ENCODE measurements at regions not wholly inside any gene's neighbourhood (a gene's known extent, or its start where the extent isn't known, plus 50 kb on each side); places are given as distances from the start of the nearest gene placed in this dataset.
"Not testable (repeated sequence)": the region's sequence is repeated elsewhere in the genome, so short reads cannot be mapped to it uniquely, and the experiment has no call there.

DNA sequence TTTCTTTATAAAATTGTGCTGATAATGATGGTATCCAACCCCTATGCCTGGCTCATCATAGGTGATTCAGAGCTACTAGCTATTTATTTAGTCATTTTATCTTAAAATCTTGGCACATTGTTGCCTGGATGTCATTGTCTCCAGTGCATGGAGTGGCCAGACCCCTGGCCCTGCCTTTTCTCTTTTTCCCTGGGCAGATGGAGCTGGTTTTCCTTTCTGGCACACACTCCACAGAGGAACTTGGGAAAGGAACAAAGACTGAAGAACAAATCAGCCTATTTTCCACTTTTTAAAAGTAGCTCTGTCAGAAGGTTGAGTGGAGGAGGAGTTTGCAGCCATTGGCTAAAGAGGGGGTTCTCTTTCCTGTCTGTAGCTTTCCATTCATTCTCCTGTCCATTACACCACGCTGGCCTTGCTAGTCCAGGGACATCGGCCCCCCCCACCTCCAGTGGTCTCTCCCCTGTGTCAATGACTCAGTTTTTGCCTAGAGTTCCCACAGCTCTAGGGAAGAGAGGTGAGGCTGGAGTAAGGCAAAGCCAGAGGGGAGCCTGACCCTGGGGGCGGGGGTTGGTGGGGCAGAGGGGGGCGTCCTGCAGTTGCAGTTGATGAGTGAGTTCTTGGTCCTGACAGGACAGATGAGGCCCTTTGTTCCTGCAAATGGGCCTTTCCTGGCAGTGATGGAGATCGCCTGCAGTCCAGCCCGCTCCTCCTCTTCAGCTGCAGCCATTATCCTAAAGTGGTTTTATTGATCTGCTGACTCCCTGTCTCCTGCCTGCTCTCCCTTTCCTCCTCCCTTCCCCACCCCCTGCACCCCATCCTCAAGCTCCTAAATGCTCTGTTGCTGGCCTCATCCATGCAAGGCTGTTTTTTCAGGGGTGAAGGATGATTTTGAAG lies 774.5 kb downstream of the DHX35 start:
- DNase-seq = no peak

DNA sequence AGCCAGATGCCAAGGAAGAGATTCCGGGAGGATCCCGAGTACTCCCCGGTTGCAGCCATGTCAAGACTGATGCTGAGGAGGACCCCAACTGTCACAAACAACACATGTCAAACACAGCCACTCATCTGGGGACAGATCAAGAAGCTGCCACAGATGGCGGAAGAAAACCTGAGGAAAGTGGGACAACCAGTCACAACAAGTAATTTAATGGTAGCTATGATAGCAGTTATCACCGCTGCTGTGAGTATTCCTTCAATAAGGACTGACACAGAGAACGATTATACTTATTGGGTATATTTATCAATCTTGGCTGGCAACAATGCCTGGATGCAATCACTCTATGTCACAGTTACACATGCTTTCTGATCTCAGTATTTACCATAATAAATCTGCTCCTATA lies 763.4 kb downstream of the DHX35 start:
- DNase-seq = not testable (repeated sequence)

DNA sequence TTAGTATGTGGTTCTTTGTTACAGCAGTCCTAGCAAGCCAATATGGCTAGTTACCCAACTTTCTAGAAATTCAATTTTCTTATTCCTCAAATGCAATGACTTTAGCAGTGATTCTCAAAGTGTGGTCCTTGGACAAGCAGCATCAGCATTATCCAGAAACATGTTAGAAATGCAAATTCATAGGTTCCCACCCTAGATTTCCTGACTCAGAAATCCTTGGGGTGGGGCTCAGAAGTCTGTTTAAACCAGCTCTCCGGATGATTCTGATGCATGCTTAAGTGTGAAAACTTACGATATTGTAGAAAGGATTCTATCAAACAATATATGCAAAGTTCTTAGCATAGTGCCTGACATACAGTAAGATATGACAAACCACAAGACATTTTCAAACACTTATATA lies 757.1 kb downstream of the DHX35 start:
- DNase-seq = no peak

DNA sequence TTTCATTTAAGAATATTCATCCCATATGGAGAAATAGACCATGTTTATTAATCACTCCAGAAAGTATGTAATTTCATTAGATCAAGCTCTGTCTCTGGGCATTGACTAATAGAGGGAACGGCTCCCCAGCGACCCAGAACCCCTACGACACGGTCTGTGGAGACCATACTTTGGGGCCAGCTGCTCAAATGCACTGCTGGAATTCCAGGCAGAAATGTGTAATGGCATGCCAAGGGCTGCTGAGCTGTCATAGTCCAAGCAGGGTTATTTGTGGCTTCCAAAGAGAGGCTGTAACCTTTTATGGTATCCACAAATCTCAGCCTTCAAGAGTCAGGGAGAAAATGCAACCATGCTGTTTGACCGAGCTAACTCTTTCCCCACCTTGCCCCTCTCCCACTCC lies 755.8 kb downstream of the DHX35 start:
- DNase-seq = no peak

DNA sequence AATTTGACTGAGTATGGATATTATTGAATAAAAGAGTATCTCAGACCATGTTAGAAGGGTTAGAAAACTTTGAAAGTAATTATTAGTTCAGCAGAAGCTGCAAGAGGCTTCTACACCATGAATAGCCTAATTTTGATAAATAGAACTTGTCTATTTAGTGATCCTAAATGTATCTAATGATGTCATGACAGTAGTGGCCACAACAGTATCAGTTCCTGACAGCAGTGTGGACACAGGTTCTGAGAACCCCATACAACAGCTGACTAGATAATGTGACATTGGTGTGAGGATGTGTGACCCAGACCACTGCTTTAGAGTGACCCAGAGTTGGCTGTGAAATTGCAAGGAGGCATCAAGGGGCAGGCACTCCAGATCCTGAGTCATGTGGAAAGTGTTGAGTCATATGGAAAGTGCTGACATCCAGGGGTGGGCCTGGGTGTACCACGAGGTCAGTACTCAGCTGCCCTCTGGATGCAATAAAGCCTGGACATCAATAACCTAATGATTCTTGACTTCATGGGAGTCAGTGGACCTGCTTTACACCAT lies 754.7 kb downstream of the DHX35 start:
- no peak for DNase-seq

DNA sequence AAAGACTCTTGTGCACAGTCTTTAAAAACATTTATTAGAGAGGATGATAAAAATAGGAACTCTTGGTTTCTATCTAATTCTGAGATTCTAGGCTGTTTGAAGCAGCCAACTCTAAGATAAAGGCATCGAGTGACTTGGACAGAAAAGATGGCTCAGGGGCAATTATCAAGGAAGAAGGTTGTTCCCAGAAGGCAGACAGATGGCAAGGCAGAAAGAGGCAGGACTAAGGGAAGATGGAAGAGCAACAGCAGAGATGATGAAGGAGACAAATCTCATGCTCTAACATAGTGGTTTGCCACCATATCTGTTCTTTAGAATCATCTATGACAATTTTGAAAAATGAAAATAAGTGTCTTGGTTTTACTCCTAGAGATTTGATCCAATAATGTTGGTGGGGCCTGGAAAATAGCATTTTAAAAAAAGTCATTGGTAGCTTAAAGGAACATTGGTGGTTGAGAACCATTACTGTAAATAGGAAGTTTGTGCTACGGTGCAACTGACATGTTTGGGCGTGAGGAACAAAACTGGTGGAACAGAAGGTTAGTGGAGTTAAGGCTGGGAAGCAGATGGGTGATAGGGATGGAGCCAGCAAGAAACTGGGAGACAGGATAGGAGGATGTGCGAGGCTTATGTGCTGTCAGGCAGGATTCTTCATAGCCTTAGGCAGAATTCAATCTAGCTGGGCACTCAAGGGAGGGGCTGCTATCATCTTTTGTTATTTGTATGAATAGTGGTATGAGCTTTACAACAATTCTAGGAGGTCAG lies 751.1 kb downstream of the DHX35 start:
- DNase-seq = peak in 1 of 2 experiments; percentile 19

DNA sequence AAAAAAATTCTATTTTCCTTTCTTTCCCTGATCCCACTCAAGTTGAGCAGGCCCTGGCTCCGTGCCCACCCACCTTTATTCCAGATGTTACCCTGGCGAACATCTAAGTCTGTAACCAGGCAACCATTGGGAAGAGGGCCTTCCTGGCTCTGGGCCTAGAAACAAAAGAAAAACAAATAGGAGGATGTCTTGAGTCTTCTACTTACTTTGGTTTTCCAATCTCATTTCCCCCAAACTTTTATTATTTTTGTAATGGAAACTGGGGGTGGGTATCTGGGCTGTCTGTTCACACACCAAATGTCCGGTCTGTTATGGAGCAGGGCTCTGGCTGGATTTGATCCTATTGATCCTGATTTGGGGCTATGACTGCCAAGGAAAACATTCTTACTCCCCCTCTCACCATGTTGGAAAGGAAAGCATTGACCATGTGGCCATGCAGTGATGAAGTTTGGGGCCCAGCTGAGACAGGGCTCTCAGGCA lies 744.1 kb downstream of the DHX35 start:
- no peak for DNase-seq

DNA sequence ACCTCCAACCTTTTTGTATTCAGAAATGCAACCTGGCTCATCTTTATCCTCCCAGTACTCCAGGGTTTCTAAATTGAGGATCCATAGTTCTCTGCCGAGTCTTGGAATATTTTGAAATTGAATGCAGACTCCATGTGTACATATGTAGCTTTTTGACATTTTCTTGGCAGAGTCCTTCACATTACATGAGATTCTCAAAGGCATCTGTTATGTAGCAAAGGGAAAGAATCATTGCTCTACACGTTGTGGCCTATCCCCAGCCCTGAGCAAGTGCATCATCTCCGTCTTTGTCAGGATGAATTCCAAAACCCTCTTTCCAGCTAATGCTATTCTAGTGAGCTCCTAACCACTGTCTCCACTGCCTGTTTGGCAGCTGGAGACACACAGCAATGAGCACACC lies 742.9 kb downstream of the DHX35 start:
- DNase-seq = peak; percentile 4 to 39

DNA sequence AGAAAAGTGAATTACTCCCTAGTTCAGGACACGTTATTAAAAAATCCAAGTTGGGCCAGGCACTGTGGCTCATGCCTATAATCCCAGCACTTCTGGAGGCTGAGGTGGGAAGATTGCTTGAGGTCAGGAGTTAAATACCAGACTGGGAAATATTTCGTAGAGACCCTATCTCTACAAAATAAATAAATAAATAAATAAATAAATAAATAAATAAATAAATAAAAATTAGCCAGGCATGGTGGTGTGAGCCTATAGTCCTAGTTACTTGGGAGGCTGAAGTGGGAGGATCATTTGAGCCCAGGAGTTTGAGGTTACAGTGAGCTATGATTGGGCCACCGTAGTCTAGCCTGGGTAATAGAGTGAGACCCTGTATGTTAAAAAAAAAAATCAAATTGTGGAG lies 741.2 kb downstream of the DHX35 start:
- not testable (repeated sequence) for DNase-seq

DNA sequence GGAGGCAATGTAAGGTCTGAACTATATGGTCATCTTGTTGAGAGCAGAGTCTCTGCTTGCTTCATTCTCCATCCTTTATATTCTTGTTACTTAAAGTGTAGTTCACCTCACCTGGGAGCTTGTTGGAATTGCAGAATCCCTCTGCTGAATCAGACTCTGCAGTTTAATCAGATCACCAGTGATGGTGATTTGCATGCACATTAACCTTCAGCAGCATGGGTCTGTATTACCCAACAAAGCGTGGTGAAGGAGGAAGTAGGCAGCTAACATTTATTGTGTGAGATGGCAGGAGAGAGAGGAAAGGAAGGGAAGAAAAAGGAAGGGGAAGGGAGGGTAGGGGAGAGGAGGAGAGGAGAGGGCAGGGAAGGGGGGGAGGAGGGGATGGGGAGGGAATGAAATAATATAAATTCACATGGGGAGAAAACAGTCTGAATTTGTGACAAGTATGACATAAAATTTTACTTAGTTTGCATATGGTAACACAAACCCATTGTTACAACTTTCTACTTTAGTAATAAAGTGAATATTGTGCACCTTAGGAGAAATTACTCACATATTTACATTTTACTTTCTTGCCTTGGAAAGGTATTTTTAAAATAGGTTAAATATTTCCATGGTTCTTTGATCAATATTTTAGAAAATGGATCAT lies 740.7 kb downstream of the DHX35 start:
- no peak for DNase-seq

DNA sequence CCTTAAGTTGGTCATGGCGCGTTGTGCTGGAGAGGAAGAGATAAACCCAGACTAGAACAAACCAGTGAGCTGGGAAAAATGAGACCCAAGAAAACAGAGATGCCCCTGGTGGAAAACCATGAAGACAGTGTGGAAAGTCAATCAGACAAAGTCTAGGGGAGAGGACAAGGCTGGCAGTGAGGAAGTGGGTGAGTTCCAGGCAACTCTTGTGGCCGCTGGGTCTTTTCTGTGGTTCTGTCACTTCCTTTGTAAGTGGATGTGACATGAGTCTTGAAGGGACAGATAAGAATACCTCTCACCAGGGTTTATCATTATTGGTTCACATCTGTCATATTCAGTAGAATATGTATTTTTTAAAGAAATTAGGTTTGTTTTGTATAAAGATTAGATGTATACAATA lies 738.4 kb downstream of the DHX35 start:
- DNase-seq = no peak

DNA sequence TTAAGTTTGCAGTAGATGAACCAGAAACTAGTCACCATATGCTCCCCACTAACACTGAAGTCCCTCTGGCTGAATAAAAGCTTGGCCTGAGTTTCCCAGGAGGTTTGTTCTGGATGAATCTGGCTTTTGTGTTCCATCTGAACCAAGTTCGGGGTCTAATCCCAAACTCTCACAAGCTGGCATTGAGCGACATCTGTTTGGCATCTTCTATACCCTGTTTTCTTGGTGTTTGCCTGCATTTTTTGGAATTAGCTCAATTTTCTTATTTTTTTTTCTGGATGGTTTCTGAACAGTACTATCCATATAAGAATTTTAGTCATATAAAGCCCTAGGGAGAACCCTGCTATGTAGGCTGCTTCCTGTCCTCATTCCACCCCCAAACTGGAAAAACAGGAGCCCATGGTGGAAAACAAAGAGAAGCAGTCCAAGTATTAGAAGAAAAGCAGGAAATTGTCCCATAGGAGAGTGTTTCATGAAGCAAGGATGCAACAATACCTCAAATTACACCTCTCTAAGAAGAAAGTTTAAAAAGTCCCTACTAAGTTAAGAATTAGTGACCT lies 737.1 kb downstream of the DHX35 start:
- no peak for DNase-seq

DNA sequence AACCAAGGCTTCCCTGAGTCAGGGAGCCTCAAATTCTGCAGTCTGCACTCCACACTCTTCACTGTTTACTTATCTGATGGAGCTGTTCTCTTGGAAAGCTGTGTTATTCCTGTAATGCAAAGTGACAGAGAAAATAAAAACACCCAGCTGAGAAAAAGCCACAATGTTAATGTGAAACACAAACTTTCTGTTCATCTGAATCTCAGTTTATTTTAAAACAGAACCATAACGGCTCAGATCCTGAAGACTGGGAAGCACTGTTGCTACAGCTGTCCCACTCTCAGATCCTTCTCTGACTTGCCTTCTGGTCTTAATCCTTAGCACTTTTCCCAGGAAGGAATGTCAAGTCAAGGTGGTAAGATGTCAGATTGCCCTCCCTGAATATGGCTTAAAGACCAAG lies 736.6 kb downstream of the DHX35 start:
- no peak for DNase-seq

DNA sequence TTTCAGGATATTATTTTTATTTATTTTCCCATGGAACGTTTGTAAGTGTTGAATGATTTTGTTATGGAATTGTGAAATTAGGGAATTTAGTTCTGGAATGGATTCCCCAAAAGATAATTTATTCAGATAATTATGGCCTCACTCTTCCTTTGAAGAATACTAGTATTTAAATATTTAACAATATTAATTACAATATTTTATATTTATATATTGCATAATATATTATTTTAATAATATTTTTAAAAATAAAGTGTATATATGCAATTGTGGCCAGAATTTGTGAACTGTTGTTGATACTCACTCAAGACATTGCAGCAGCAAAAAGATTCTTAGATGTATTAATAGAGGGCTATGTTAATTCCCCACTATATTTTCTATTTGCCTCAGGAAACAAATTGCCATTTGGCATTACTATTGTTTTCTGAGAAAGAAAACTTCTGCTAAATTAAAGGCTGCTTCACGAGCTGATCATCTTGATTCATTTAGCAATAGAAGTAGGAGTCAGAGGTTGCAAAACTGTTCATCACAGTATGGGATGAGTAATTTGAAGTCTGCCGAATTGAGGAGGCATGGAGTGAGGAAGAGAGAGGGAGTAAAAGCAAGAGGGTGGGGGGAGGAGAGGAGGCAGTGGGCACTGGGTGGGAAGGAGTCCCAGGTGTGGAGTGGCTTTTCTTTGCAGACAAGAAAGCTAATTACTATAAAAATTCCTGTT lies 729.2 kb downstream of the DHX35 start:
- no peak for DNase-seq

DNA sequence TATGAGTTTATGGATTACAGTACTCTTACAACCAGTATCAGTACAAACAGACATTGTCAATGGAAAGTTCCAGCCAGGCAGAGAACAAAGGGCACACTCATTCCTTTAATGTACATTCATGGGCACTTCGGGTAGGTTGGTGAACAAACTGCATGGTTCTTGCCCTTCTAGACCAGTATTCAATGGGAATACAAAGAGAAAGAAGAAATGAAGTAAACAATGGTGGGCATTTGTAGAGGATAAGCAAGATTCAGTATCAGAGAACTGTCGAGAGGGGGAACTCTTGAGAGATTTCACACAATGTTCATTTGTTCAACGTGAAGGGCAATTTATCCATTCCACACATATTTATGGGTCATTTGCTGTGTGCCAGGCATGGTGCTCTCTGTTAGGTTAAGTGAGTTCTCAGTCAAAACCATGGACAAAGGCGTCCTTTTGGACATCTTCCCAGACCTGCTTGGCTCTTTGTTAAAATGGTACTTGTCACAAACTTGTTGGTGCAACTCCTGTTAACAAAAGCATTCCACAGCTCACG lies 714.8 kb downstream of the DHX35 start:
- peak in 1 of 2 experiments; percentile 22 for DNase-seq

DNA sequence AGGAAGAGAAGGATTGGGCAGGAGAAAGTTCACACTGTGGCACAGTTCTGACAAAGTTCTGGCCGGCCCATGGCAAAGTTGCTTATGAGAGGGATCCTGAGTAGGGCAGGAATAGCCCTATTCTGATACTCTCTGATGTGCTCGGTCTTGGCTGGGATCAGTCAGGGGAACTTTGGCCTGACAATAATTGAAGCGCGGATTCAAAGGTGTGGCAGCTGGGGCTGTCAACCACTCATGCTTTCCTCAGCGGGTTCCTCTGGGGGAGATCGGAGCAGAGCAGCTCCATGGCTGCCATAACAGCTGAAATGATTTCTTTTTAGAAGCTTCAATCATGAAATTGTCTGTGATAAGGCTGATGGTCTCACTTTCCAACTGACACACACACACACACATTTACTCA lies 714.1 kb downstream of the DHX35 start:
- no peak for DNase-seq

DNA sequence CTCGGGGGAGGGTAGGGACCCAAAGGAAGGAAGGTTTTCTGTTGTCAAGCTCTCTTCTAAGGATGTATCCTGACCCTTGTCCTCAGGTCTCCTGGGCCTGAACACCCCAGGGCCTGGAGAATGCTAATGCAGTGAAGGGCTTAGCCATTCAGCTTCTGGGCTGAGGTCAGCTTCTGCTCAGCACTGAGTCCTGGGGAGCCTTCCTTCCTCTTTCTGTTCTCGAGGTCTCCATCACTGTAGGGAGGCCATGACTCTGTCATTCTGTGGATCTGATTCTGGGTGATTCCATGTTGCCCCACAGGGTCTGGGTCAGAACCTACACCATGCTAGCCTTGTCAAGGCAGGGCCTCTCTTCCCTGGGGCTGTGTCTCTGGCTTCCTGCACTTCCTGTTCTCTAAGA lies 712.7 kb downstream of the DHX35 start:
- DNase-seq = no peak

DNA sequence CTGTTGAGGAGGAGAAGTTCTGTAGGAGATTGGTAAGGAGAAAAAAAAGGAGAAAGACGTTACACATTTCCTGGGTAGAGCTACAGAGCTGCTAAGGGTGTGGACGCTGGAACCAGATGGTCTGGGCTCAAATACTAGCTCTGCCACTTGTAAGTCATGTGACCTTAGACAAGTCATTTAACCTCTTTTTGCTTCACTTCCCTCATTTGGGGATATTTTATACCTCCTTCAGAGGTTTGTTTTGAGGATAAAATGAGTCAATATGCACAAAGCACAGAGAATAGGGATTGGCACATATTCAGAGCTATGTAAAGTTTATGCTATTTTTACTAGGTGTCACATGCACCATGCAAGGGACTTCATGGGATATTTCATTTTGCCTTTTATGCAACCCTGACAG lies 708.8 kb downstream of the DHX35 start:
- no peak for DNase-seq

DNA sequence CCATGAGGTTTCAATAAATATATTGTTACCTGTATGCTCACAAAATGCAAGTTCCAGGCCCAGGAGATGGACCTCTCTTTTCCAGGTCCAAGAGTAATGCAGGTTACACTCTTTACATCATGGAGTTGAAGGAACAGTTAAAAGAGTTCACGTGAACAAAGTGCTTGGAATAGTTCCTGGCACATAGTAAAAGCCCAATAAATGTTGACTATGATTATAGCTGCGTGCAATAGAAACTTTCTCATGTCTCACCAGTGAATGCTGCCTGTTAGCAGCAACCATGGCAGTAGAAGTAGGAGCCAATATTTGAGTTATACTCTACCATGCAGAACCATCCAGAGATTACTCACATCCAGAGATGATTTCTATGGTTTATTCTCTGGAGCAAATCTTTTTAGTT lies 707.5 kb downstream of the DHX35 start:
- DNase-seq = no peak

DNA sequence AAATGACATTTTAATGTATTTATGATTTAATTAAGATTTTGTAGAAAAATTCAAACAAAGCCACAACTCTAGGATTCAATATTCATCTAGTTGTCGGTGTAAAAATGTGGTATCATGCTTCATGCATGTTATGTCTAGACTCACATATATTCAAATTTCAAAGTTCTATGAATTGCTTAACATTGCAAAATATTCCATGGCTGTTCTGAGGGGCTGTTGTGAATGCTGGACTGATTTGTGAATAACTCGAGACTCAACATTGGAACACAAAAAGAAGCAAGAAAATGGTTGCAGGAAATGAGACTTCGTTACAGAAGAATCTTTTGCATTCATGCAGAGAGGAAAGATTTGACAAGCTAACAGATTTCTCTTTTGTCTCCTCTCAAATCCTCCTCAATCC lies 705.9 kb downstream of the DHX35 start:
- DNase-seq = no peak

DNA sequence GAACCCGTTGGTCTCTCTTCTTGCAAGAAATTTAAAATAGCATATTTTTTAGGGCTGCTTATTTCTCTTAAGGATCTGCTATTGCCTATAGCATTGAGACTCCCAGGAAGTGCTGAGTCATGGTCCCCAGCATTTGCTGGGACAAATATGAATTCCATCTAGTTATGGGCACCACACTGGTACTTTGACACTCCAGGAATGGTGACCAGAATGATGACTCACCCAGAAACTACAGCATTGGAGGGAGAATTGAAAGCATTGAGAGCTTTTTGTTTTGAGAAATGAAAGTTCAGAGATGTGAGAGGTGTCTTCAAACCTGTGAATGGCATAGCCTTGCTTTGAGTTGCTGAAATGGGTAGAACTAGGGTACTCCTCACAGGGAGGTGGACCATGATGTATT lies 699.7 kb downstream of the DHX35 start:
- no peak for DNase-seq

DNA sequence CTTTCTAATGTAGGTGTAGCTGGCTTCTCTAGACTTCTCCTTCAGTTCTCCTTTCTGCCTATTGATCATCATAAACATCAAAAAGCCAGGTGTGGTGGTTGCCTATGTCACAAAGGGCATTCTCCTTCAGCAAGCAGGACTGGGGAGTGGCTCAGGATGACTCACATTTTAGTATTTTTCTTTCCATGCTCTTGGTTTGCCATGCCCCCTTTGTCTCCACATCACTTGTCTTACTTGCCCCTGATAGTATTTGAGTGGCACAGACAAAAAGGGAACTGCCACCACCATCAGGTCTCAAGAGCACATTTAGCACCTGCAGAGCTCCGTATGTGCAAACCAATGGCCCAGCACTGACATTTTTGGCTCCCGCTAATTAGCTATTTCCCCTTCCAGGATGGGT lies 698.8 kb downstream of the DHX35 start:
- no peak for DNase-seq
